ENCODE measurements at regions not wholly inside any gene's neighbourhood (a gene's known extent, or its start where the extent isn't known, plus 50 kb on each side); places are given as distances from the start of the nearest gene placed in this dataset.
"Not testable (repeated sequence)": the region's sequence is repeated elsewhere in the genome, so short reads cannot be mapped to it uniquely, and the experiment has no call there.

DNA sequence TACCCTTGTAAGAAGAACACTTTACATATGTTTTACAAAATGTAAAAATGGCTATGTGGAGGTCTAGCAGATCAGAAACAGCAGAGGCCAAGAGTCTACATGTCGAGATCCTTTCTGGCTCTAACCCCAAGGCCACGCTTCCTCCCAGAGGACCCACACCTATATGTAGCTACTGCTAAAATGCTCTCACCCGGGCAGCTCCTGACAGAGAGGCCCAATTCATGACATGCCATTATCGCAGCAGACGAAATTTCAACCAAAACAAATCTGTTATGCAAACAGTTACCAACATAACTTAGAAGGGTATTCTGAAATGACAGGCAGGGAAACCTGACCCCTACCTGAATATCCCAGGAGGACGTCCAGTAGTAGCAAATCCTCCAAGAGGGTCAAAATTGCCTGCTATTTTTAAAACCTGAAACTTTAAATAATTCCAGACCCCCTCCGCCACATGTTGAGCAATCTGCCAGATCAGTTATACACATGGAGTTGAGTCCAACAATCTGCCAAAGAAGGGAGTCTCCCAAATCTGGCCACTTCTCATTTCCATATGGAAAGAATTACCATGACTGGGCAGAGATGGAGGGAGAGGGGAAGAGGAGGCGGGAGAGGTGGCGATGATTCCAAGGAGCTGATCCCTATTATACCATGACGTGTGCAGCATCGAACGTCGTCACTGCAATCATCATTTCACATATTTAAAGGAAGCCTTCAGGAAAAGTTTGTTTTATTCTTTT lies 192.9 kb upstream of the TBL1X start:
- no peak for DNase-seq (ENCODE audit: low read depth)

DNA sequence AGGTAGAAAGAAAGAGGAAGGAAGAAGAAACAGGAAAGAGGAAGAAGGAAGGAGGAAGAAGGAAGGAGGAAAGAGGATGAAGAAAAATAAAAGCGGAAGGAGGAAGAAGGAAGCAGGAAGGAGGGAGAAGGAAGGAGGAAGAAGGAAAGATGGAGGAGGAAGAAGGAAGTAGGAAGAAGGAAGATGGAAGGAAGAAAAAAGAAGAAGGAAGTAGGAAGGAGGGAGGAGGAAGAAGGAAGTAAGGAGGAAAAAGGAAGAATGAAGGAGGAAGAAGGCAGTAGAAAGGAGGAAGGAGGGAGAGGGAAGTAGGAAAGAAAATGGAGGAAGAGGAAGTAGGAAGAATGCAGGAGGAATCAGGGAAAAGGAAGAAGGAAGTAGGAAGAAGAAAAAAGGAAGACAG lies 191.1 kb upstream of the TBL1X start:
- DNase-seq (ENCODE audit: low read depth) = no peak

DNA sequence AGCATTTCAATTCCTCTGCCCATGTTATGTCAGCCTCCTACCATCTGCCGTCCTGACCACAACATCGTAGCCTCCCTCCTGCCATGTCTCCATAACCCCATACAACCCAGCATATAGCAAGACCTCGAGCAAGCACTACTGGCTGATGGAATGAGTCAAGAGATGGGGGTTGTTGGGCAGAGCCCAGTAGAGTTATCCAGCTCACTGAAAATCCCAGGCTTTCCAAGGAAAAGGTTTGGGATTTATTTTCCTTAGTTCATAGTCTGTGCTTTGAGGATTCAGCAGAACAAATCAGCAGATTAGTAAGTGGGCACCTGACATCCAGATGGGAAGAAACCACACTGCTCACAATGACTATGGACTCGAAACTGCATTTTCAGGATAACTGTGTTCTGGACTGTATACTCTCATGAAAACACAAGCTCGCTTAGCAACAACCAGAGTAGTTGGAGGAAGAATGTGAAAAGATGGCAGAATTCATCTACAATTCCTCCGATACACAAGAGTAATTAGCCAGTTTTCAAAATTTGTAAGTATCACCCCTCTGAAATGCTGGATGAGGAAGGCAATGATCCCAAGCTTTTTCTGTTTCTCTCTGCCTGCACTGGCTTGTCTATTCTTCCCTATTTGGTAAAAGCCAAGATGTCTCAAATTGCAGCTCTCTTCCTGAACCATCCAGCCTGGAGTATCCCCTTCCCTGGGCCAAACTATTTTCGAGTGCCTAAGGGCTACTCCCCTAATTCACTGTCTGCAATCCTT lies 186.2 kb upstream of the TBL1X start:
- DNase-seq (ENCODE audit: low read depth) = no peak

DNA sequence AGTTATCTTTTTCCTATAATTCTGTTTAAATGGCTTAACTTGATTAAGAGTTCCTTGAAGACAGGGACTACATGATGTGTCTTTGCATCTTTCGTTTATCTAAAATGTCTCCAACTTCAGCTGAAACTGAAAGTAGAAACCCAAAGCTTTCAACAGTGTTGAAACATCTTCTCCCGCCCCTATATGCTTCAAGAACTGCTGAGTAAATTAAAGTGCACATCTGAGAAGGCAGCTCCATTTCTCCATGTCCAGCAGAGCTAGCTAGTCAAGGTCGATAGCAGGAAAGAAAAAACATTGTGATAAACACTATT lies 185.7 kb upstream of the TBL1X start:
- DNase-seq (ENCODE audit: low read depth) = no peak

DNA sequence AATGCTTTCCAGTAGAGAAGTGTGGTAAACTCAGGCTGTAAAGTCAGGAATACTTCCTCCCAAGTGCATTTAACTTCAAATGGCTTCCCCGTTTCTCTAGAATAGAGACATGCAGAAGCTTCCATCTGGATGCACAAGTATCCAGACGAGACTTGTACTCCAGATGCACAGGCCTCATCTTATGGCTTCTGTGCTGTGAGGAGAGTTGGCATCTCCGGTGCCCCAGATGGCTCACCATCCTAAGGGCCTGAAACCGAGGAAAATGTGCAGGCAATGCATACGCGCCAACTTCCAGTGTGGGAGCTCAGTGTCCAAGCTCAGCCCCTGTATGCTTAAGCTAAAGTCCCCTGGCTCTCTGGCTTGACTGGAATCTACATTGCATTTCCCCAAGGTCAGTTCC lies 184.0 kb upstream of the TBL1X start:
- no peak for DNase-seq (ENCODE audit: low read depth)

DNA sequence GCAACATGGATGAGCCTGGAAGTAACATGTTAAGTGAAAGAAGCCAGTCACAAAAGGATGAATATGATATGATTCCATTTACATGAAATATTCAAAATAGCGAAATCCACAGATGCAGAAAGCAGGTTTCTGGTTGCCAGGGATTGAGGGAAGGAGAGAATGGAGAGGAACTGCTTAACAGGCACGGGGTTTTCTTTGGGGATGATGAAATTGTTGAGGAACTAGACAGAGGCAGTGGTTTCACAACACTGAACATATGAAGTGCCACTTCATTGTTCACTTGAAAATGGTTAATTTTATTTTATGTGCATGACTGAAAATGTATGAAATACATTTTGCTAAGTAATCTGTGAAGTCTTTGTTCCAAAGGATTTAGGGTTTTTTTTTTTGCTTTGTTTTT lies 182.5 kb upstream of the TBL1X start:
- no peak for DNase-seq (ENCODE audit: low read depth)

DNA sequence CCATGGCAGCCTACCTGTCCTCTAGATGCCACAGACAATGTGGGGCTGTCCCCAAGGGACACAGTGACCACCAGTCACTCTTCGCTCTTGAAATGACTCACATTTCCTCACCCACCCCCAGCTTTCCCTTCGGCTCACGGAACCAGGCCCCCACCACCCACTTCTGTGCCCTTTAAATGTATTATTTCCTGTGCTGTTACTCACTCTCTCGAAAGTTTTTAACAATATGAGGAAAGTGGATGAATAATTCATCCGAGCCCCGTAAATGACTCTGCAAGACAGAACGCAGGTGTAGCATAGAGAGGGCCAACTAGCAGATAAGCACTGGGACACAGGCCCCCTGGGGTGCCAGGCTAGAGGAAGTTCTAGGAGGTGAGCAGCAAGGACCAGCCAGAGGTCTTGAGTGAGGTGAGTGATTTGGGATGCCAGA lies 179.5 kb upstream of the TBL1X start:
- peak; percentile 53 for DNase-seq (ENCODE audit: low read depth)

DNA sequence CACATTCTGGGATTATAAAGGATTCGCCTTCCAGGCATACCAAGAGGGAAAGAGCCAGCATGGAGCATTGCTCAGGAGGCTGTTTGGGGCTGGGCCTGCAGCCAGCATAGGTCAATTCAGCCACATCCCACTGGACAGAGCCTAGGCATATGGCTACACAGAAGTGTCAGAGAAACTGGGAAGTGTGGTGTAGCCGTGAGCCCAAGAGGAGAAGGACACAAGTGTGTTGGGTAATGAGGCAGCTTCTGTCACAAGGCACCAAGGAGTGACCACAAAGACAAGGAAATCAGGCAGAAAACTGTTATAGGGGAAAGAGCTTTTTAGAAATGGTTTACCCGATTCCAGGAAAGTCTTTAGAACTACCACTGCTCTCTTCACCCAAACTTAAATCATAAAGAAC lies 178.6 kb upstream of the TBL1X start:
- no peak for DNase-seq (ENCODE audit: low read depth)

DNA sequence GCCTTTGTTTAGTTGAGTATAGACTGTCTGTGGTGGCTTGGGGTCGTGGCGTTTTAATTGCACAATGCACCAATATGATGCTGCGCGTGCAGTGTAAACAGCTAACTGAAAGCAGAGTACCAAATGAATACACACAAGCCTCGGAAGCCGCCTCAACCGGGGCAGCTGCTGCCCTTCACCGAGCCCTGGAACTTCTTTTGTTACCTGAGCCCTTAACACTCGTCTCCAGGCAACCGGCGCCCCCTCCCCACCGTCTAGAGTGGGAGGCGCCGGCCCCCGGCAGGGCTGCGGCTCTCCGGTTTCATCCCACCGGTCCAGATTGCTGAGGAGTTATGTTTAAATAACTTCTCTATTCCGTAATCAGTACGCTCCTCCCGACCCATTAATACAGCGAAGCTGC lies 173.2 kb upstream of the TBL1X start:
- no peak for DNase-seq (ENCODE audit: low read depth)

DNA sequence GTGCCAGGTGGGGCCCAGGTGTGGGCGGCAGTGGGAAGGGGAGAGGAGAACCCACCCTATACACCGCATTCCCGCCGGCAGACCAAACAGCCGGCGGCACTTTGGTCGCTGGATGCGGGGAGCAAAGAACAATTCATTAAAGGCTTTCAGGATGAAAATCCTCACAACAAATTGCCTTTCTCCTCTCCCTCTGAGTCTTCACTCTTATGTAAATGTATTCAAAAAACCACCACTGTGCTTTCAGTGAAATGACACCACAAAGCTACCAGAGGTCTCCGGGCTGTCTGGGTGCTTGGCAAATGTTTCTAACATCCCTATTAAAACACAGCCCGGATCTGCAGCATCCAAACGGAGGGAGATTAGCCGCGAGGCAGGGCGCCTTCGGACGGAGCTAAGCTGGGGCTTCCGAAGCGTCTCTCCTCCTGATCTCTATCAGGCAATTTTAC lies 171.8 kb upstream of the TBL1X start:
- no peak for DNase-seq (ENCODE audit: low read depth)

DNA sequence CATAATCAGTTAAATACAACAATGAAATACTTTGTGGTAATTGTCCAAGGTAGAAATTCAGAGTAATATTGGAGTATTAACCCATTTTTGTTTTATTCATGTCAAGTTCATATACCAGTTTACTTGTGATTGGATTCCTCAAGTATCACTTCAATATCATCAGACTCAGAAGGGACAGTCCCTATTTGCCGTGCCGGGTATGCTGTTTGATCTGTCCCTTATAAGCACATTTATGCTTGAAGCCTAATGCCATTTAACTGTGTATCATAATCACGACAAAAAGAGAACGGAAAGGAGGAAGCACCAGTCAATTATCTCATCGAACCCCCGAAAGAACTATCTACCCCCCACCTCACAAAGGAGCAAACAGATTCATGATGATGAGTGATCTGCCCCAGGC lies 171.0 kb upstream of the TBL1X start:
- DNase-seq (ENCODE audit: low read depth) = no peak

DNA sequence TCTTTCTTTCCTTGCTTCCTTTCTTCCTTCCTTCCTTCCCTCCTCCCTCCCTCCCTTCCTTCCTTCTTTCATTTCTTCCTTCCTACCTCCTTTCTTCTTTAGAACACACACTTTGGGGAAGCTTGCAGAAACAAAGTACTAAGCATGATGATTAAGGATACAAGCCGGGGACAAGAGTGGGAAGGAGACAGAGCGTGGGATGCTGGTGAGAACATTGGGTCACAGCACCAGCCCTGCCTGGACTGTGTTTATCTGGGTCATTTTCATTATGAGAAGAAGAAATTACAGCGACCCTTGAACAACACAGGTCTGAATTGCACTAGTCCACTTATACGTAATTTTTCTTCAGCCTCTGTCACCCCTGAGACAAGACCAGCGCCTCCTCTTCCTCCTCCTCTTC lies 169.3 kb upstream of the TBL1X start:
- DNase-seq (ENCODE audit: low read depth) = no peak

DNA sequence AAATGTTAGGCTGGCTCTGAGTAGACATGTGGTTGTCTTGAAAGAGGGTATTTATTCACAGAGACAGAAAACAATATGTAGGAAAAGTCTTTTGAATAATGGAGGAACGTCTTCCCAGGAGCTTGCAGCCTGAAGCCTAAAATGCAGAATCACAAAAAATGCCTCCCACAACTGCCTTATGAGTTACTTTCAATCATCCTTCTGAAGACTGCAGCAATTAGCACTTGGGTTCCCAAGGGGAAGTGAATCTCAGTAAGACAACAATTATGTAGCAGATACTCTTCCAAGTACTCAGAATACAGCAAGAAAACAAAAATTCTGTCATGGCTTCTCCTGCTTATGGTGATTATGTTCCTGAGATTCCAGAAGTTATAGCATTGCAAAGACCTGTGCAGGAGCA lies 166.6 kb upstream of the TBL1X start:
- DNase-seq (ENCODE audit: low read depth) = no peak

DNA sequence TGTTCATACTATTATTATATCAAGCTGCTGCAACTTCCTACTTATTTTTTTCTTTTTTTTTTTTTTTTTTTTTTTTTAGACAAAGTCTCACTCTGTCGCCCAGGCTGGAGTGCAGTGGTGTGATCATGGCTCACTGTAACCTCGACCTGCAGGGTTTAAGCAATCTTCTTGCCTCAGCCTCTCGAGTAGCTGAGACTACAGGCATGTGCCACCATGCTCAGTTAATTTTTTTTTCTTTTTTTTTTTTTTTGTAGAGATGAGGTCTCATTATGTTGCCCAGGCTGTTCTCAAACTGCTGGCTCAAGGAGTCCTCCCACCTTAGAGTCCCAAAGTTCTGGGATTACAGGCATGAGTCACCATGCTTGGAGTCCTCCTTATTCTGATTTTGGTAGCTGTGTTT lies 165.2 kb upstream of the TBL1X start:
- DNase-seq (ENCODE audit: low read depth) = not testable (repeated sequence)

DNA sequence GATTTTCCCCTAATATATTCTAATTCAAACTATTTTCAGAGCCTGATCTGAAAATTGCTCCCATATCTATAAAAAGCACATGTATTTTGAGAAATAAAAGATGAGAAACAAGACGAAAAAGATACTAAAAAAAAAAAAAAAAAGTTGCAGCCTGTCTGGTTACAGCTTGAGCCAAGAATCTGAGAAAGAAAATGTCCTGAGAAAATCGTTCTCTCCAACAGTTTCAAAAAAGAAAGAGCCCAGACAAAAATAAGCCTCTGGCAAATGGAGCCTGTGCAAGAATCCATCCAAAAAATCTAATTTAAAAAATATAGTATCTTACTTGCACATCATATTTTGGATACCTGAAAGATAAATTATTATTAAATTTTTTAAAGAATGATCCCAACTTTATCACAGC lies 163.0 kb upstream of the TBL1X start:
- no peak for DNase-seq (ENCODE audit: low read depth)

DNA sequence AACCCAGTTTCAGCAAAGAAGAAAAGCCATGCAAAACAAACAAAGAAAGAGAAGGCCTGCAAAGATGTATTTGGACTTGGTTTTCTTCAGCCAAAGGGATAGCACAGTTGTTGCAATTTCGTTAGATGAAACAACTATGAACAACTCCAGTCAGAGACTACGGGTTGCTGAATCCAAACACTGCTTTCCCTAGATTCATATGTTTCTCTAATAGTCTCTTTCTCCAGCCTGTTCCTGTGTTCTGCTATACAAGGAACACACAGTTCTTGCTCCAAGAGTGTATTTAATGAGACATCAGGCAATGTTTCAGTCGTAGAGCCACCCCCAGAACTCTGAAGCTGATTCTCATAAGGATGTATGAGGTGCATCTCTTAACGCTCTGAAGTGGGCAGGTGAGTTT lies 162.5 kb upstream of the TBL1X start:
- no peak for DNase-seq (ENCODE audit: low read depth)

DNA sequence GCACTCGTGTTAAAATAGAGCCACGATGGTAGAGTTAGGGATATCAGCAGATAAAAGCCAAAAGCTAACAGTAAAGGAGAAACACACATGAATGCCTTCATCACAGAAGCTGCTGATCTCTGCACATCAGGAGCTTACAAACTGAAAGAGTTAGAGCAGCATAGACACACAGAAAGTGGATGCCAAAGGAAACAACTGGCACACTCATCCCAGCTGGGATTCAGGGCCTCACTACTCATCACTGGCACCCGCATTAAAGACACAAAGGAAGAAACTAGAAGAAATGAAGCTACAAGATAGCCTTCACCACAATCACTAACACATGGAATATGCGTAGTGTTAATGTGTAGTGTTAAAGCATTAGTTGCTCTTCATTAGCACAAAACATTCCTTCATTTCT lies 156.4 kb upstream of the TBL1X start:
- DNase-seq (ENCODE audit: low read depth) = no peak

DNA sequence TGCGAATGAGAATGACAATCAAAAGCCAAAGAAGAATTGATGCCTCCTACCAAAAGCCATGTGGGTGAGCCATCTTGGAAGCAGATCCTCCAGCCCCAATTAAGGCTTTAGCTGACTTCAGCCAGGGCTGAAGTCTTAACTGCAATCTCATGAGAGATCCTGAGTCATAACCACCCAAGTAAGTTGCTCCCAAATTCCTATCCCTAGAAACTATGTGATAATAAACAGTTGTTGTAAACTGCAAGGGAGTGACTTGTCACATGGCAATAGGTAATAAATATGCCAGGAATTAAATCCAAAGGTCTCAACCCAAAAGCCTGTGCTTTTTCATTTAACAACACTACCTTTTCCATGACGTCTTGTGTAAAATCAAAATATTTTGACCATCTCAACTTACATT lies 154.2 kb upstream of the TBL1X start:
- no peak for DNase-seq (ENCODE audit: low read depth)

DNA sequence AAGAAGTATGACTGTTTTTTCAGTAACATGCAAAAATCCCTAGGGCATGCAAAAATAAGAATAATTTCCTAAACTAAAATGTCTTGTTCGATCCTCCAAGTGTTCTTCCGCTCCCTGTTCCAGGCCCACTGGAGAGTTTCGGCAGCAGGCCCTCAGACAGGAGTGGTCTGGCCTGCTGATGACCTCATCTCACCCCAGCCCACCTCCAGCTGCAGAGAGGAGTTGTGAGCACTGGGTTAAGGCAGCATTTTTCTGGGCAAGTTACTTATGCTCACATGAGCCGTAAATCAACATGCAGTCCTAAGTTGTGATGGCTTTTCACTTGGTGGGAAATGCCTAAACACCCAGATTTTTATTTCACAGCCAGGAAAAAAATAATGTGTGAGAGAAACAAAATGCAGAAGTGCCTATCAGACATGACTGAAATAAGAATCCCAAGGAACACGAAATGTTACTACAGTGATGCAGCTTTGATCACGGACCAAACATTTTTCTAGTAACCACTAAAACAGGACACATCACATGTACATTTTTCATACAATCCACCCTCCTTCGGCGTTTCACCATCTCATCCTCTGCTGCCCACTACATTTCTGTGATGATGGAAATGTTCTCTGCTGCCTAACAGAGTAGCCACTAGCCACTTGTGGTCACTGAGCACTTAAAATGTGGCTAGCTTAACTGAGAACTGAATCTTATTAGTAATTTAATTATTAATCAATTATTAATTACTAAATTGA lies 153.3 kb upstream of the TBL1X start:
- no peak for DNase-seq (ENCODE audit: low read depth)

DNA sequence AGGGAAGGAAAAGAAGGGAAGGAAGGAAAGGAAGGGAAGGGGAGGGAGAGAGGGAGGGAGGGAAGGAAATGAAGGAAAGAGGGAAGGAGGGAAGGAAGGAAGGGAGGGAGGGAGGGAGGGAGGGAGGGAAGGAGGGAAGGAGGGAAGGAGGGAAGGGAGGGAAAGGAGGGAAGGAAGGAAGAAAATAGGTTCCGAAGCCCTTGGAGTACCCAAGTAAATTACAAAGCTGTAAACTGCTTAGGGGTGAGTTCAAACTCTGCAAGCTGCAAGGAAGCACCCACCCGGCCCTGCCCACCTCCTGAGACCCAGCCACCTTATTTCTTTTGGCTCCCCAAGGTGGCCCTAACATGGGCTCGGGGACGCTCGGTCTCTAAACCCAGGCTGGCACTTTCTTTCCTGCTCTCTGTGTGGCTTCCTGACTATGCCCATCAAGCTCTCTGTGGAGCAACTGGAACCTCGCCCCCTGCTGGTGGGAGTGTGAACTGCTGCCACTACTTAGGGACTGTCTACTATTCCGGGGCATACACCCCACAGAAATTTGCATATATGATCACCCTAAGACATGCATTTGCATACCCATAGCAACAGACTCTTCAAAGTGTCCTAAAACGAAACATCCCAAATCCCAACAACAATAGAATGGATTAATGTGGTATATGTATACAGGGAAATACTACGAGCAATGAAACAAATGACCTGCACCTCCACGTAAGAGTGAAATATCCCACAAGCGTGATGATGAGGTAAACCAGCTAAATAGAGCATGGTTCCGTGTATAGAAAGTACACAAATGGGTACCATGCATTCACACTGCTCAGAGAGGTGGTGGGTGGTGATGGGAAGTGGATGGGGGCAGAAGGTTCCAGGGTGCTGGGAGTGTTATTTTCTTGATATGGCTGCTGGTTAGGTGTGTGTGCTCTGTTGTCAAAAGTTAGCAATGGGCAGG lies 151.7 kb upstream of the TBL1X start:
- DNase-seq (ENCODE audit: low read depth) = peak; percentile 70

DNA sequence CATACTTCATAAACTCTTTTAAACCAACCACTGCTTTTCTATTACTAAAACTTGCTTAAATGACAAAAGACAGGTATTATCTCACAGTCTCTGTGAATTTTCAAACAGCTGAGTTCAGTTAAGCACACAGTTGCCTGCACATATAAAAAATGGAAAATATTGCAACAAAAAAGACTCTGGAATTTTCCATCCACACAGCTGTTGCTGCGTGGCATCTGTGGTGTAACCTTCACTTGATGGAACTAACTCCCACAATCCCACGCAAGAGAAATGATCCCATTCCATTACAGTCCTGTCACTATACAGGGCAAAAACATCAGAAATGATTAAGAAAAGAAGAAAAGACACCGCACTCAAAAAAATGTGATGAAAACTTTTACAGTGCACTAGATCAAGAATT lies 149.8 kb upstream of the TBL1X start:
- no peak for DNase-seq (ENCODE audit: low read depth)

DNA sequence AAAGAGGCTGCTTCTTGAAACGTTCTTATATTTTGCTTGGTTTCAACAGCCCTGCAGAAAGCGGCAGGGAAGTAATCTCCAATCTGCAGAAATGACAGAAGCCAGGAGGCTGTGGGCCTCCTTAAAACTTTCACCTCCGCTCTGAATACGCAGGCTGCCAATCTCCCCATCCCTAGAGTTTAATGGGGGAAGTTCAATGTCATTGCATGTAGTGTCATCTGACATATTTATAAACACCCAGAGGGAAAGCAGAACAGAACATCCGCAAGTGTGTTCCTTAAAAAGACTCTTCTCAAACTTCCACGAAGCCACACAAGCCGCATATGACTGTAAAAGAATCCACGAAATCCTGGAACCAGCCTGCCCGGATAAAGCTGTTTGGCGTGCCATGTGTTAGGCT lies 148.8 kb upstream of the TBL1X start:
- DNase-seq (ENCODE audit: low read depth) = no peak
